SU-DHL-6 (cell line): ENCODE measurements at regions not wholly inside any gene's neighbourhood (a gene's known extent, or its start where the extent isn't known, plus 50 kb on each side); places are given as distances from the start of the nearest gene placed in this dataset.

Source experiments
- H2AFZ ChIP-seq: fragments of 200-600 bp; sonication (generic); 2 replicates; pipeline ENCODE4 v1.6.1; 2014; ENCODE audit warnings: low read depth, mild to moderate bottlenecking, moderate library complexity, mixed read lengths, antibody characterized with exemption, low read length; ENCODE audit not compliant: severe bottlenecking
- H3F3A ChIP-seq: fragments of 200-600 bp; shearing (Covaris generic); 2 replicates; pipeline ENCODE4 v1.6.0; 2016; ENCODE audit warnings: antibody characterized with exemption, mild to moderate bottlenecking; ENCODE audit not compliant: insufficient read depth
- H3K27ac ChIP-seq: fragments of 200-600 bp; sonication (generic); 2 replicates; pipeline ENCODE4 v1.5.1; 2016; ENCODE audit warnings: low read depth, mild to moderate bottlenecking, low read length, moderate library complexity, mixed read lengths
- H3K27me3 ChIP-seq: fragments of 200-600 bp; sonication (generic), shearing (Covaris generic); 2 replicates; pipeline ENCODE4 v1.6.0; 2014; ENCODE audit warnings: mild to moderate bottlenecking, low read length
- H3K36me3 ChIP-seq: fragments of 200-600 bp; sonication (generic); 2 replicates; pipeline ENCODE4 v1.6.1; 2014; ENCODE audit warnings: mild to moderate bottlenecking, low read length, mixed read lengths
- H3K4me2 ChIP-seq: fragments of 300-600, 200-600 bp; shearing (Covaris generic), sonication (generic); 2 replicates; pipeline ENCODE4 v1.6.0; 2014; ENCODE audit warnings: low read length, low read depth, mild to moderate bottlenecking; ENCODE audit not compliant: poor library complexity, severe bottlenecking
- H3K4me3 ChIP-seq: fragments of 200-600 bp; sonication (generic); 2 replicates; pipeline ENCODE4 v1.5.1; 2014; ENCODE audit warnings: antibody characterized with exemption, low read length, mild to moderate bottlenecking, mixed read lengths; ENCODE audit not compliant: insufficient read depth, poor library complexity, severe bottlenecking
- H3K79me2 ChIP-seq: fragments of 200-600 bp; sonication (generic); 2 replicates; pipeline ENCODE4 v1.6.1; 2014; ENCODE audit warnings: mild to moderate bottlenecking, low read length, moderate library complexity; ENCODE audit not compliant: insufficient read depth
- H3K9ac ChIP-seq: fragments of 200-600 bp; sonication (generic); 2 replicates; pipeline ENCODE4 v1.7.0; 2014; ENCODE audit warnings: mild to moderate bottlenecking, low read length
- H3K9me2 ChIP-seq: fragments of 200-600 bp; sonication (generic); replicated peaks from 2 replicates; pipeline ENCODE4 v1.6.1; 2014; ENCODE audit warnings: low read length; ENCODE audit not compliant: insufficient read depth
- H3K9me3 ChIP-seq: fragments of 200-600 bp; sonication (generic); 2 replicates; pipeline ENCODE4 v1.6.1; 2014; ENCODE audit warnings: low read length, mixed read lengths; ENCODE audit not compliant: insufficient read depth
- H4K20me1 ChIP-seq: fragments of 200-600 bp; sonication (generic); 2 replicates; pipeline ENCODE4 v1.6.1; 2014; ENCODE audit warnings: low read depth, mild to moderate bottlenecking, antibody characterized with exemption, low read length, moderate library complexity, mixed read lengths
- CTCF ChIP-seq: fragments of 200-600 bp; sonication (generic); IDR thresholded peaks from one replicate; pipeline ENCODE4 v1.5.1; 2017; ENCODE audit warnings: antibody characterized with exemption, mild to moderate bottlenecking, low read length, moderate library complexity; ENCODE audit not compliant: insufficient read depth, poor library complexity, severe bottlenecking
- EZH2phosphoT487 ChIP-seq: fragments of 200-600 bp; sonication (generic), shearing (Covaris generic); conservative IDR thresholded peaks from 2 replicates; pipeline ENCODE4 v1.6.1; 2018; ENCODE audit warnings: mild to moderate bottlenecking, antibody characterized with exemption, low read length, moderate library complexity, mixed read lengths

GRCh38 chr12:59389968-59390576 lies 205.8 kb upstream of the SLC16A7 start:
- Histone ChIP-seq H3K27ac (no peak overlapping the region), H3K9me3 (no peaks in the 10 kb centered on the region), H3K4me2 (no peak overlapping the region), H3K4me3 (no peak overlapping the region), H3K27me3 (no peaks in the 10 kb centered on the region), H3K9me2 (no peaks in the 10 kb centered on the region), H3F3A (no peaks in the 10 kb centered on the region), H3K79me2 (no peaks in the 10 kb centered on the region), H4K20me1 (no peaks in the 10 kb centered on the region), H3K36me3 (no peaks in the 10 kb centered on the region), H3K9ac (no peak overlapping the region), H2AFZ (no peak overlapping the region)
- TF ChIP-seq CTCF (no peak), EZH2phosphoT487 (no peak)

DNA sequence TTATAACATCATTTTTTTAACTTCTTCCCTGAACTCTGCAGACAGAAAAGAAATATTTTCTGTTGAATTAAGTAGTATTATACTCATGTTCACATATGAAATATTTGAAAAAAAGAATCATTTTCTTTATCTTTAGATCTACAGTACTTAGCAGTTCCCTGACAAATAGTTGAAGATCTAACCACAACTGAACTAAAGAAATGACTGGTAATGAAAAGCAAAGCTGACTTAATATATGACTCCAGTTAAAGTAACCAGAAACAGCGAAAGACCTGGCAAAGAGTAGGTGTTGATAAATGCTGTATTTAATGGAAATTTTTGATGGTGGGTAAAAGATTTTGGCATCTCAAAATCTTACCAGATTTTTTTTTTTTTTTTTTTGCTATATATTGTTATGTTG lies 207.1 kb upstream of the SLC16A7 start:
- no peaks in the 10 kb centered on the region for H3K36me3 ChIP-seq
- H3F3A ChIP-seq, result no peaks in the 10 kb centered on the region
- H3K9me3 ChIP-seq, result no peaks in the 10 kb centered on the region
- no peak overlapping the region for H3K4me2 ChIP-seq
- H2AFZ ChIP-seq, result no peak overlapping the region
- TF ChIP-seq CTCF (no peak), EZH2phosphoT487 (no peak)
- no peaks in the 10 kb centered on the region for H4K20me1 ChIP-seq
- no peak overlapping the region for H3K9ac ChIP-seq
- H3K9me2 ChIP-seq, result no peaks in the 10 kb centered on the region
- H3K4me3 ChIP-seq, result no peak overlapping the region
- H3K79me2 ChIP-seq, result no peaks in the 10 kb centered on the region
- no peak overlapping the region for H3K27ac ChIP-seq
- H3K27me3 ChIP-seq, result no peaks in the 10 kb centered on the region

DNA sequence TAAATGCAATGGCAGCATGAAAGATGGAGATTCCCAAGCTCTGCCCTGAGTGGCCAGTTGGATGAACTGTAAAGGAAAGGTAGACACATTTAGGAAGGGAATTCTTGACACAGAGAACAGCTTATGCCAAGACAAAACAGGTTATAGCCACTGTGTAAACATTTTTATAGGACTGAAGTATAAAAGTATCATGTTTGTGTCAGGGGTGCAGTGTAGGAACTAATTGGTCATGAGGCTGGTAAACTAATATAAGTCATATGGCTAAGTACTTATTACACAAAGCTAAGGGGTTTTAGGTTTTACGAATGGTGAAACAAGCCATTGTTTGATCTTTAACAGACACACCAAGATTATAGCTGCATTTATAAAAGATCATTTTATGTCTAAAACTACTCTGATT lies 207.7 kb upstream of the SLC16A7 start:
- no peak overlapping the region for H3K4me2 ChIP-seq
- no peaks in the 10 kb centered on the region for H4K20me1 ChIP-seq
- no peak overlapping the region for H2AFZ ChIP-seq
- H3K9me2 ChIP-seq, result no peaks in the 10 kb centered on the region
- no peak for TF ChIP-seq EZH2phosphoT487
- TF ChIP-seq CTCF, result no peak
- H3F3A ChIP-seq, result no peaks in the 10 kb centered on the region
- no peaks in the 10 kb centered on the region for H3K36me3 ChIP-seq
- no peaks in the 10 kb centered on the region for H3K79me2 ChIP-seq
- H3K27me3 ChIP-seq, result no peaks in the 10 kb centered on the region
- H3K27ac ChIP-seq, result no peak overlapping the region
- H3K4me3 ChIP-seq, result no peak overlapping the region
- H3K9me3 ChIP-seq, result no peaks in the 10 kb centered on the region
- no peak overlapping the region for H3K9ac ChIP-seq

DNA sequence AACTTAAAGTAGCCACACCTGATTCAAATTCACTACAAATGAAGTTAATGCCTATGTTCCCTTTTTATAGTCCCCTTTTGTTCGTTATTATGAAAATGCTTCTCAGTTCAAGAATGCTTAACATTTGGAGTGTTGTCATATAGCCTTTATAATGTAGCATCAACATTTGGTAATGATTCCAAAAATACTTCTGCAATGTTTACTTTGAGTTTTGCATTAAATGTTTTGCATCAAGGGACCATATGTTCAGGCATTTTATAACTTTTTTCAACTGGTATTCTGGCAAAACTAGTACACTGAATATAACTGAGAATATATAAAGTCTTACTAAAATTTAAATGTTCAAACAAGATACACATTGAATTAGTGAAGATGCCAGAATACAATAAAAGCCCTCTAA lies 209.6 kb upstream of the SLC16A7 start:
- Histone ChIP-seq H3K9me3 (no peaks in the 10 kb centered on the region), H3K9ac (no peak overlapping the region), H3K4me3 (no peak overlapping the region), H3K79me2 (no peaks in the 10 kb centered on the region), H3K36me3 (no peaks in the 10 kb centered on the region), H3F3A (no peaks in the 10 kb centered on the region), H3K27me3 (no peaks in the 10 kb centered on the region), H2AFZ (no peak overlapping the region), H3K9me2 (no peaks in the 10 kb centered on the region), H4K20me1 (no peaks in the 10 kb centered on the region), H3K27ac (no peak overlapping the region), H3K4me2 (no peak overlapping the region)
- no peak for TF ChIP-seq CTCF
- TF ChIP-seq EZH2phosphoT487, result no peak
